Renal cortex interstitium (tissue), 11 donors: ENCODE measurements at regions not wholly inside any gene's neighbourhood (a gene's known extent, or its start where the extent isn't known, plus 50 kb on each side); places are given as distances from the start of the nearest gene placed in this dataset.
"Not testable (repeated sequence)": the region's sequence is repeated elsewhere in the genome, so short reads cannot be mapped to it uniquely, and the experiment has no call there.

Source experiments
- DNase-seq, 11 donors: peaks; one replicate each; pipeline ENCODE4 v3.0.0-alpha.2; 2013; ENCODE audit warnings: low read depth in 9 of 11, low spot score in 4 of 11; ENCODE audit errors: extremely low read depth in 1 of 11

GRCh38 chr13:109989155-109989554 is 202.8 kb upstream of the IRS2 start:
- no peak for DNase-seq

- DNase-seq = no peak
Measured at GRCh38 chr13:109986851-109987250, 200.5 kb upstream of the IRS2 start.

- no peak for DNase-seq
Measured at GRCh38 chr13:109985871-109986450, 199.6 kb upstream of the IRS2 start.

GRCh38 chr13:109983447-109983846 is 197.1 kb upstream of the IRS2 start:
- DNase-seq = no peak

- DNase-seq = no peak
Measured at GRCh38 chr13:109981000-109981399, 194.6 kb upstream of the IRS2 start.

- DNase-seq = not testable (repeated sequence)
Measured at GRCh38 chr13:109979676-109980075, 193.3 kb upstream of the IRS2 start.

GRCh38 chr13:109979228-109979627 is 192.8 kb upstream of the IRS2 start:
- DNase-seq = no peak

- no peak for DNase-seq
Measured at GRCh38 chr13:109977212-109977968, 191.0 kb upstream of the IRS2 start.

- DNase-seq = no peak
Measured at GRCh38 chr13:109976206-109976997, 190.0 kb upstream of the IRS2 start.

GRCh38 chr13:109974354-109974753 is 188.0 kb upstream of the IRS2 start:
- DNase-seq = no peak

GRCh38 chr13:109973279-109973678 is 186.9 kb upstream of the IRS2 start:
- no peak for DNase-seq

GRCh38 chr13:109971456-109972090 is 185.2 kb upstream of the IRS2 start:
- DNase-seq = no peak

- no peak for DNase-seq
Measured at GRCh38 chr13:109971006-109971405, 184.6 kb upstream of the IRS2 start.

- no peak for DNase-seq
Measured at GRCh38 chr13:109968876-109969577, 182.6 kb upstream of the IRS2 start.

GRCh38 chr13:109963960-109964563 is 177.7 kb upstream of the IRS2 start:
- no peak for DNase-seq

GRCh38 chr13:109963384-109963783 is 177.0 kb upstream of the IRS2 start:
- DNase-seq = no peak

GRCh38 chr13:109959903-109960302 is 173.5 kb upstream of the IRS2 start:
- no peak for DNase-seq

- no peak for DNase-seq
Measured at GRCh38 chr13:109957875-109958274, 171.5 kb upstream of the IRS2 start.

GRCh38 chr13:109955598-109955997 is 169.2 kb upstream of the IRS2 start:
- no peak for DNase-seq
